ENCODE measurements at regions not wholly inside any gene's neighbourhood (a gene's known extent, or its start where the extent isn't known, plus 50 kb on each side); places are given as distances from the start of the nearest gene placed in this dataset.
"Not testable (repeated sequence)": the region's sequence is repeated elsewhere in the genome, so short reads cannot be mapped to it uniquely, and the experiment has no call there.

DNA sequence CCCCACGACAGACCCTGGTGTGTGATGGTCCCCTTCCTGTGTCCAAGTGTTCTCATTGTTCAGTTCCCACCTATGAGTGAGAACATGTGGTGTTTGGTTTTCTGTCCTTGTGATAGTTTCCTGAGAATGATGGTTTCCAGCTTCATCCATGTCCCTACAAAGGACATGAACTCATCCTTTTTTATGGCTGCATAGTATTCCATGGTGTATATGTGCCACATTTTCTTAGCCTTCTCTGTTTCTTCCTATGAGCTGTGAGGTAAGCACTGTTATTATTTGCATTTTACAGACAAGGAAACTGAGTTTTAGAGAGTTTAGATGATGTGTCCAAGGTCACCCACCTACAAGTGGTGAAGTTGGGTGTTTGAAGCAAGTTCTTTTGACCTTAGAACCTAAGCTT is 51.1 kb upstream of the BNC1 start:
- not testable (repeated sequence) for DNase-seq (ENCODE audit: low read depth)

DNA sequence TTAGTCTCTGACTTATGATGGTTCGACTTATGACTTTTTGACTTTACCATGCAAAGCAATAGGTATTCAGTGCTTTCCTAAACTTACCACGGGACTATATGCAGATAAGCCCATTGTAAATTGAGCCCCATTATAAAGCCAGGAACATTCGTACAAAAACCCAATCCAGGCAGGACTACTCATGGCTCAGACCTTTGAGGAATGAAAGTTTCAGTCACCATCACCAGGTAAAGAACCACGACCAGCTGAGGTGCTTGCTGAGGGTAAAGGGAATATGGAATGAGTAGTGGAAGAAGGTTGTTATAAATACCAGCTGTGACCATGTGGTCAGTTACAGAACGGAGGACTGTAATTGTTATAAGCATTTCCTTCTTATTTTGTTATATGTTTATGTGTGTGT is 54.9 kb upstream of the BNC1 start:
- no peak for DNase-seq (ENCODE audit: low read depth)

DNA sequence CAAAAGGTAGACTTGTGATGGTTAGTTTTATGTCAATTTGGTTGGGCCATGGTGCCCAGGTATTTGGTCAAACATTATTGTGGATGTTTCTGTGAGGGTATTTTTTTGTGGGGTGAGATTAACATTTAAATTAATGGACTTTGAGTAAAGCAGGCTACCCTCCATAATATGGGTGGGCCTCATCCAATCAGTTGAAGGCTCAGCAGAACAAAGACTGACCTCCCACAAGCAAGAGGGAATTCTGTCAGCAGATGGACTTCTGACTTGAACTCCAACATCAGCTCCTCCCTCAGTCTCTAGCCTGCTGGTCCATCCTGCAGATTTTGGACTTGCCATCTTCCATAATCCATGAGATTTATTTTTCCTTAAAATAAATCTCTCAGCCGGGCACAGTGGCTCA is 55.6 kb upstream of the BNC1 start:
- DNase-seq (ENCODE audit: low read depth), result no peak

DNA sequence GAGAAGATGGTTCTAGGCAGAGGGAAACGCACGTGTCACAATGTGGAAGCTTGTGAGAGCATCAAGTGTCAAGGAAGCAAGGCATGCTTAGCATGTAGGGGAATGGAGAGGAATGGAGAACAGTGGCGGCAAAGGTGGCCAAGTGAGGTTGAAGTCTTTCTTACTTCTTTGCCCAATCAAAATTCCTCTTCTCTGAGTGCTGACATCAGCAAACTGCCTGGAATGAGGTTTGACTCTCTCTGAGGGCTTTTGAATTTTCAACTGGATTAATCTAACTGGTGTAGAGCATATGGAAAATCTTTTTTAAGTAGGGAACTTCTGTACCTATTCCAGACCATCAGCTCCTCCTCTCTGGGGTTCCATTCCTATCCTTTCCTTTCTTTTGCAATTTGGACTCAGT is 61.9 kb upstream of the BNC1 start:
- no peak for DNase-seq (ENCODE audit: low read depth)

DNA sequence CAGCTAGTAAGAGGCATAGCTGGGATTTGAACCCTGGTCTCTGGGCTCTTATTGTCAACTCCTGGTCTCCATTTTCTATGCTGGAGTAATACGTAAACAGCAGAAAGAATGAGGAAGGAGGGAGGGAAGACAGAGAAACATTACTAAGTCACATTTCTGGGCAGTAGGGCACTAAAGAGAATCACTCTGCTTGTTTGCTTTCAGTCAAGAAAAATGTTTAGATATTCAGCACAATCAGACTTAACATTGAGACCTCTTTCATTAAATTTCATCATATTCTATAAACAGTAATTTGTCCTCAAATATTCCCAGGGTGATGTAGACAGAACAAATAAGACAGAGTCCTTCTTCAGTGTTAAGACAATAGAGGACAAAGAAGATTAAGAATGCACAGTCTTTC is 67.7 kb upstream of the BNC1 start:
- DNase-seq (ENCODE audit: low read depth), result no peak

DNA sequence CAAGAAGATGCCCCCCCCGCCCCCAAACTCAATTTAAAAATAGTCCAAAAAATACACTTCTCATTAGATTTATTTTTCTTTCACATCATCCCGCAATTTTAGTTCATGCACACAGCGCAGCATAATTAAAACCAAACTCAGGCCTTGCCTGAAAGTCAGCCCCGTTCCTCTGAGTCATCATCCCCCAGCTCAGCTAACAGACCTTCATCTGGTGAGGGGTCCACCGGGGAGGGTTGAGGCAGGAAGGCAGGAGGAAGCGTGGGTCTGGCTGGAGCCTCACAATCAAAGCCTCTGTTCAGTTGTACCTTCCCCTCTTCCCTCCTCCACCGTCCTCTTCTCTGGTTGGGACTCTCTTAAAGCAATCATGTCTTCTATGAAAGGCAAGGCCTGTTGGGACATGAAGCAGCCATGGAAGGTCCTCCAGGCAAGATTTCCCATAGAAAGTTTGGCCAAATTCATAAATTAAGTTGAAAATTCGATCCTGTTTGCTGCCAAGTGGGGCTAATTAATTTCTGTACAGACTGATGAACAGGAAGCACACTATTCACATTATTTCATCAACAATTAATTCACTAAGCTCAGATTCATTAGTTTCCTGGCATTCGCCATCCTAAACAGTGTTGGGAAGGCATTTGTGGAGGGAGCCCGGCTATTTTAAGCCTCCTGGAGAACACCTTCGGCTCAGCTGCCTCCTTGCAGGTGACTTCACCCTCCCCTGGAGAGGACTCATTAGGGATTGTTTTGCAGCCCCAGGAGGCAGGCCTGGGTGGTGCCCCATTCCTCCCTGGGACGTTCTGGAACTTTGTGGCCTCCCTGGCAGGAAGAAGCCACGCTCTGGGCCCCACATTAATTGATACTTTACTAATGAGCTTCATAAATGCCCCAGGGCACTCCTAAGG is 72.3 kb upstream of the BNC1 start:
- no peak for DNase-seq (ENCODE audit: low read depth)

DNA sequence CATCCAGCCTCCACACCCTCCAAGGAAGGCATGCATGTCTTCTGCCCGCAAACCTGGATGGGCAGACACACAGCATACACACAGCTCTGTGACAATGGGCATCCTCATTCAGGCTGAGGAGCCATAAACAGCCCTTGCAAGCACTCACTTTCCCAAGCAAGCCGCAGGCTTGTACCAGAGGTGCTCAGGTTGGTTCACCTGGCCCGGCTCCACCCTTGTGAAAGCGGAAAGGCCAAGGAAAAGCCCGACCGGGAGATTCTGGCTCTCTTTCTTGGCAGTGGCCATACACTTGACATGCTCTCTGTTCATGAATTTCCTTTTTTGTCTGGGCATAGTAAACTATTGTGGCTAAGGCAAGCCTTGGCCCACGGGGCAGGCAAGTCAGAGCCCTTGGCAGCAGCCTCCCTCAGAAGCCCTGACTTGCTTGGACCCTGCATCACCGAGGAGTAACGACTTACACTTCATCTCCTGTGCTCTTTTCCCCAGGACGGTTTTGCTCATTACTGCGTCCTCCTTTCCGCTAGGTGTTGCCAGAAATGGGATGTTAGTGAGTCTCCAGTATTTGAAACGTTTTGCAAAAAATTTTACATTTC is 74.6 kb upstream of the BNC1 start:
- DNase-seq (ENCODE audit: low read depth), result no peak

DNA sequence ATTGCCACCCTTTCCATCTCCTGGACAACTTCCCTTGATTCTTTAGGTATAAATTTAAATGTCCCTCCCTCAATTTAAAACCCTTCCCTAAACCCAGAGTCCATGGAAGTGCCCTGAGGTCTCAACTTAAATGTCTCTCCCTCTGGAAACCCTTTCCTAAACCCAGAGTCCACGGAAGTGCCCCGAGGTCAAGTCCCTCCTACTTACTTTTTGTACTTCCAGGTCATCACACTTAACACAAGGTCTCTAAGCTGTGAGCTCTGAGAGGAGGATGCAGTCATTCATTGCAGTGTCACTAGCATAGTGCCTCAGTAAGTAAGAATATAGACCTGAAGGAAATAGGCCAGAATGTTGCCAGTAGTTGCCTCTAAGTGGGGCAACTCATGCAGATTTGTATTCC is 78.2 kb upstream of the BNC1 start:
- no peak for DNase-seq (ENCODE audit: low read depth)

DNA sequence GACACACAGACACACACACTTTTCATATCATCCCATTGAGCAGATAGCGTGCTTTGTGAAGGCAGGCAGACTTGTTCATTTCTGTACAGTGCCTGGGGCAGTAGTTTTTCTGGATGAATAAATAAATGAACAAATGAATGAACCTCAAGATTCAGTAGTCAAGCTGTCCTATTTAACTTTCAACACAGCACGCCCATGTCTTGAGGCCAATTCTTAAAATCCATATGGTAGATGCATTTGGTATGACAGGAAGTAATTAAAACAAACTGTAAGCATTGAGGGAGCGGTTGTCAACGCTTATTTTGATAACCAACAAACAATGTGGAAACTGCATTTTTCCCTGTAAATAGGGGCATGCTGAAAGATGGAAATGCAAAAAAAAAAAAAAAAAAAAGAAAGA is 80.0 kb upstream of the BNC1 start:
- DNase-seq (ENCODE audit: low read depth), result no peak

DNA sequence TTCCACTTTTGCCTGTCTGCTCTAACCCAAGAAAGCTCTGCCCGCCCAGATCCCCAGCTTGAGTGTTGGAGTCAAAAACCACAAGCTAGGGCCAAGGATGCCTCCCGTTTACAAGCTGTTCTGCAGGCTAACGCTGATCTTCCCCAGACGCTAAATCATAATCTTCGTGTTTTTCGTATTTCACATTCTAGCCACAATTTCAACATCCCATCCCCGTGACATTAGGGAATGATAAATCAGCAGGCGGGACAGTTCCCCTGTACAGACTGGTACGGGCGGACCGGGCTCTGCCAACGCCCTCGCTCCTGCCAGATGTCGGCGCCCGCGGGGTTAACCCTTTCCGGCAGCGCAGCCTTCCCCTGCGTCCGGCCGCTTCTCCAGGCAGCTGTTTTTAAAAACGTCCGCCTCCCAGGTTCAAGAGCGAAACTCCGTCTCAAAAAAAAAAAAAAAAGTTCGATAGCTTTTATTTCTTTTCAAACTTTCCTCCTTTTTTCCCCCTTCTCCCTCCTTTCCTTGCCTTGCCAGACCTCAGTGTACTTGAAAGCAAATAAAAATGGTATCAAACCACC is 81.0 kb upstream of the BNC1 start:
- DNase-seq (ENCODE audit: low read depth), result peak; percentile 61

DNA sequence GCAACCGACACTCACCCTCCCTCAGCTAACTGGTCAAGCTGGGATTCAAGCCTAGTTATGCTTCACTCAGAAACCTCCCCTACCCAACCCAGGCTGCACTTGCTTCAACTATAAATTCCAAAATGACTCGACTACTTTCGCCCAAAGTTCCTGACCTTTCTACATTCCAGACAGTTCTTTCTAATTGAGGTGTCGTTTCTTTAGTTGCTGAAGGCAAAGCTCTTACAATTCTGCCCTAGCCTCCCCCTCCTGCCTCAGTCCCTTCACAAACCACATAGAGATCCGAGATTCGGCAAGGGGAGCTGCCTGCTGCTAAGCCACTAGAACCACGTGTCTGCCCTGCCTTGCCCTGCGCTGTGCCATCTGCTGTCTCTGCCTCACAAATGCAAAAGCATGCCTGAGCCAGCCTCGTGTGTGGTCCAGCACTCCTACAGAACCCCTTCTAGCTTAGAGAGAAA is 74.7 kb upstream of the SH3GL3 start:
- peak; percentile 79 for DNase-seq (ENCODE audit: low read depth)

DNA sequence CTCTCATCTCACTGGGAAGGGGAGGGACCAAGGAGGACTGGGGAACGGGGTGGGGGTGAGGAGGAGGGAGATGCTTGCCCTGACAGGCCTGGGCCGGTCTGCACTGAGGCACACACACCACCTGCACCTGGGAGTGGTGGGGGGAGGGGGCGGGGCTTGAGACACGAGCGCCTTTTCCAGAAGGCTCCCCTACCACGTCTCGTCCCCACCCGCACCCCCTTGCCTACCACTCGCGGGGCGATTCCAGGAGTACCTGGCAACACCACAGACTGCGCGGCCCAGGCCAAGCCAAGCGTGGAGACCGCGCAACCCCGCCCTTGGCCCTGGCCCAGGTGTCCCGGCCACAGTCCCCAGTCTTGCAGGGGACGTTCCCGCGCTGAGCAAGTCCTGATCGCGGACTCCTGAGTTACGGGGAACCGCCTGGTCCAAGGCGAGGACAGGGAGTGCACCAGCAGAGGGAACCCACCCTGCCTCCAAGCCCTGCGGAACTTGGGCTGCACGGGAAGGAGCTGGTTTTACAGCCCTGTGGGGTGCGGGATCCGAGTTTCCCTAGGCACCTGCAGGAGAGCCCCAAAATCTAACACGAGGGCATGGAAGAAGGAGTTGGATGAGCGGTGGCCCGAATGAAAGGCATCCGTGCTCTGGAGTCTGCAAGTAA is 68.1 kb upstream of the SH3GL3 start:
- no peak for DNase-seq (ENCODE audit: low read depth)

DNA sequence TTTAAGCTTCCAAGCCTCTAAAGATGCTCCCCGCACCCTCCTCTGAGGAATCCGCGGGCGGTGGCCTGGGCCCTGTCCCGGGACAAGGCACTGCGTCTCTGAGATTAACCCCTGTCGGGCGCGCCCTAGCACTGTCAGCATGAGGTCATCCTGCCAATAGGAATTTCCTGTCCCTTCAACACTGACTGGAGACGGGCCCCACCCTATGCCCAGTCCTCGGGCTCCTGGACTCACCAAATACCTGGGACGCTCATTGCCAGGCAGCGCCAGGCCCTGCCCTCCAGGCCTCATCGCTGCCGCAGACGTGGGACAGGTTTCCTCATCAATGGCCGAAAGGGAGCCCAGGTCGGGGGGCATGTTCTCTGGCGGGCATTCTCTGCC is 67.6 kb upstream of the SH3GL3 start:
- DNase-seq (ENCODE audit: low read depth), result peak; percentile 49

DNA sequence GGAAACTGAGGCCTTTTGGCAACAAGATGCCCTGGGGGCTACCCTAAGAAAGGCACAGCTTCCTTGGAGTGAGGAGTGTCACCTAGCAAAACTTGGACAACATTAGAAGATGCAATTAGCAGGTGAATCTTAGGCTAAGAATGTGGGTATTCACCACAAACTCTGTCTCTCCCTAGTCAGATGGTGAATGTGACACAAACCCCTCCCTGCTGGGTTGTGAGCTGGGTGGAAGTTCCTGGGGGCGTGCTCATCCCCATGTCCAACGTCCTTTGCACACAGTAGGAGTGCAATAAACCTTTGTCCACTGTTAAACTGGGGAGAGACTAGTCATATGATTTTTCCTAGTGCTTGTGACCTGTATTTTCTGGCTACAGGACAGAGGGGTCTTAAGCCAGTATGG is 67.1 kb upstream of the SH3GL3 start:
- peak; percentile 34 for DNase-seq (ENCODE audit: low read depth)

DNA sequence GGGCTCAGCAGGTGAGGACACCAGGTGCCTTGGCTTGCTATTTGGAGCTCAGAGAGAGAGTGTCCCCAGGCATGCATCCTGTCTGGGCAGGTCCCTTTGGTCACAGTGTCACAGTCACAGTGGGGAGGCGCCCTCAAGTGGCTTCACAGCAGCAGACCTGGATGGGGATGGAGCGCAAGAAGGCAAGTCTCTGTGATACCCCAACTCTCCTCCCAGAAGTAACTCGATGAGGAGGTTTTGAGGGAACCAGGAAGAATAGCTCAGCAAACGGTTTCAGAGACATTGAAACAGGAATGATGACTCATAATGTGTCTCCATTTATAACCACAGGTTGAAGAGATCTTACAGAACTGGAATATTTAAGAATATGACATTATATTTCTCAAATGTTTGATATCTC is 66.5 kb upstream of the SH3GL3 start:
- DNase-seq (ENCODE audit: low read depth), result peak; percentile 67

DNA sequence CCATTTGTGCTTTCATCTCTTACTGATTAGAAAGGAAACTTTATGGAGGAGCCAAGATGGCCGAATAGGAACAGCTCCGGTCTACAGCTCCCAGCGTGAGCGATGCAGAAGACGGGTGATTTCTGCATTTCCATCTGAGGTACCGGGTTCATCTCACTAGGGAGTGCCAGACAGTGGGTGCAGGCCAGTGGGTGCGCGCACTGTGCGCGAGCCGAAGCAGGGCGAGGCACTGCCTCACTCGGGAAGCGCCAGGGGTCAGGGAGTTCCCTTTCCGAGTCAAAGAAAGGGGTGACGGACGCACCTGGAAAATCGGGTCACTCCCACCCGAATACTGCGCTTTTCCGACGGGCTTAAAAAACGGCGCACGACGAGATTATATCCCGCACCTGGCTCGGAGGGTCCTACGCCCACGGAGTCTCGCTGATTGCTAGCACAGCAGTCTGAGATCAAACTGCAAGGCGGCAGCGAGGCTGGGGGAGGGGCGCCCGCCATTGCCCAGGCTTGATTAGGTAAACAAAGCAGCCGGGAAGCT is 63.5 kb upstream of the SH3GL3 start:
- not testable (repeated sequence) for DNase-seq (ENCODE audit: low read depth)

DNA sequence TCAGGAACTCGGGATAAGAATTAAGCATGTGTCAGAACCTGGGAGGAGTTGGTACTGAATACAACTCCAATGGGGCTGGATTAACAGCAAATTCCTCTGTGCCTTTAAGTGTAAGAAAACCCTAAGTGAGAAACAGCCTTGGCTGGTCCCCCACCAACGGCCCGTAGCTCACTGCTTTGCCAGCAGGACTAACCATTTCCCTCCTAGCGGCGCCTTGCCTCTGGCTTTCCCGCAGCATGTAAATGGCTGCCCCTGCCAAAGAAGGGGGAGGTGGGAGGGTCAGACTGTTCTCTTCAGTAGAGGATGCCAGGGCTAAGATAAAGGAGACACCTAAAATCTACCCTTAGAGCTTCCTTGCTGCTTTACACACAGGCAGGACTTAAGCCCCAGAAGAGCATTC is 51.0 kb upstream of the SH3GL3 start:
- no peak for DNase-seq (ENCODE audit: low read depth)
